ENCODE measurements at regions not wholly inside any gene's neighbourhood (a gene's known extent, or its start where the extent isn't known, plus 50 kb on each side); places are given as distances from the start of the nearest gene placed in this dataset.

- BruUV-seq (replicated peaks) = no TSS peak
- Histone ChIP-seq H3K27ac (ENCODE audit: insufficient read depth, low read depth, low read length) (no peak overlapping the region), H3K9me1 (replicated peaks; ENCODE audit: control insufficient read depth, extremely low read depth, insufficient read depth, low read length) (no peaks in the 10 kb centered on the region), H3K4me1 (ENCODE audit: control insufficient read depth, extremely low read depth, insufficient read depth, low read length) (no peaks in the 10 kb centered on the region), H3K4me2 (ENCODE audit: insufficient read depth, low read length) (no peak overlapping the region), H3K27me3 (ENCODE audit: control insufficient read depth in 2 of 2, insufficient read depth in 2 of 2, low read length in 2 of 2) (no peaks in the 10 kb centered on the region), H3K79me2 (ENCODE audit: control insufficient read depth, insufficient read depth, low read length) (no peaks in the 10 kb centered on the region), H3K9ac (replicated peaks; ENCODE audit: extremely low read depth, insufficient read depth, low read length) (no peak overlapping the region), H4K20me1 (replicated peaks; ENCODE audit: control insufficient read depth, extremely low read depth, insufficient read depth, low read length) (no peaks in the 10 kb centered on the region), H2AFZ (ENCODE audit: low read depth, low read length) (no peak overlapping the region), H3K9me3 (replicated peaks; ENCODE audit: control insufficient read depth, insufficient read depth, low read length) (peaks cover 3% of the 10 kb centered on the region), H3K36me3 (ENCODE audit: control insufficient read depth in 2 of 2, extremely low read depth in 1 of 2, insufficient read depth in 2 of 2, low read length in 2 of 2) (no peaks in the 10 kb centered on the region), H3K4me3 (replicated peaks in 1 of 3; ENCODE audit: insufficient read depth in 1 of 3, low read depth in 1 of 3, low read length in 3 of 3) (no peak overlapping the region)
- dilution Hi-C loops (cut with MboI; ENCODE audit: extremely low pct_ligation_motif_present, low sequenced_read_pairs) = no loop called here
- intact Hi-C loops (cut with micrococcal nuclease) = no loop called here
- DNase-seq (ENCODE audit: low read depth, low spot score) (no peak), FAIRE-seq (no peak)
- CTCF ChIA-PET = no interaction called here
- POLR2A ChIA-PET = no interaction called here
- TF ChIP-seq EZH2 (IDR thresholded peaks at IDR 0.05; ENCODE audit: borderline replicate concordance, low read depth, low read length, severe bottlenecking) (no peak), POLR2A (IDR thresholded peaks at IDR 0.05; ENCODE audit: low read depth, low read length) (no peak), FOS (IDR thresholded peaks at IDR 0.05; ENCODE audit: borderline replicate concordance, insufficient read depth, low read length) (no peak)
These were observed 943.6 kb downstream of the KCNT2 start for GRCh38 chr1:195664628-195665027.

- H3K27me3 ChIP-seq (ENCODE audit: control insufficient read depth in 2 of 2, insufficient read depth in 2 of 2, low read length in 2 of 2) = no peaks in the 10 kb centered on the region
- DNase-seq (ENCODE audit: low read depth, low spot score) (no peak), FAIRE-seq (no peak)
- BruUV-seq (replicated peaks) = no TSS peak
- no peaks in the 10 kb centered on the region for H3K9me1 ChIP-seq (replicated peaks; ENCODE audit: control insufficient read depth, extremely low read depth, insufficient read depth, low read length)
- no peaks in the 10 kb centered on the region for H3K79me2 ChIP-seq (ENCODE audit: control insufficient read depth, insufficient read depth, low read length)
- no peaks in the 10 kb centered on the region for H3K4me1 ChIP-seq (ENCODE audit: control insufficient read depth, extremely low read depth, insufficient read depth, low read length)
- H3K9me3 ChIP-seq (replicated peaks; ENCODE audit: control insufficient read depth, insufficient read depth, low read length) = peaks cover 3% of the 10 kb centered on the region
- TF ChIP-seq CTCF (IDR thresholded peaks at IDR 0.05; ENCODE audit: extremely low read depth in 1 of 2, insufficient read depth in 1 of 2, low read depth in 1 of 2, low read length in 2 of 2) = no peak
- no peak overlapping the region for H3K27ac ChIP-seq (ENCODE audit: insufficient read depth, low read depth, low read length)
- ChIA-PET CTCF (interaction anchor here (0.7 kb wide), 1 partner anchor 286 kb away, joined by 3 read pairs; no protein-coding TSS in a partner anchor), POLR2A (no interaction called here)
- no peak overlapping the region for H2AFZ ChIP-seq (ENCODE audit: low read depth, low read length)
- no peaks in the 10 kb centered on the region for H4K20me1 ChIP-seq (replicated peaks; ENCODE audit: control insufficient read depth, extremely low read depth, insufficient read depth, low read length)
- H3K4me3 ChIP-seq (replicated peaks in 1 of 3; ENCODE audit: insufficient read depth in 1 of 3, low read depth in 1 of 3, low read length in 3 of 3) = no peak overlapping the region
- dilution Hi-C loops (cut with MboI; ENCODE audit: extremely low pct_ligation_motif_present, low sequenced_read_pairs) = no loop called here
- no peak overlapping the region for H3K9ac ChIP-seq (replicated peaks; ENCODE audit: extremely low read depth, insufficient read depth, low read length)
- no peaks in the 10 kb centered on the region for H3K36me3 ChIP-seq (ENCODE audit: control insufficient read depth in 2 of 2, extremely low read depth in 1 of 2, insufficient read depth in 2 of 2, low read length in 2 of 2)
- intact Hi-C loops (cut with micrococcal nuclease) = no loop called here
- no peak overlapping the region for H3K4me2 ChIP-seq (ENCODE audit: insufficient read depth, low read length)
These were observed 944.5 kb downstream of the KCNT2 start for GRCh38 chr1:195663549-195664280.
